H9 (cell line): ENCODE measurements at regions not wholly inside any gene's neighbourhood (a gene's known extent, or its start where the extent isn't known, plus 50 kb on each side); places are given as distances from the start of the nearest gene placed in this dataset.
A peak's percentile ranks its signal among the peaks of the same experiment; 100 is the strongest.

Experiments used
- DNase-seq: peaks from one replicate; pipeline ENCODE4 v3.0.0-alpha.2; 2017
- H2AFZ ChIP-seq: one replicate; pipeline ENCODE4 v1.6.1; 2013; ENCODE audit warnings: mild to moderate bottlenecking, low read length, control low read depth, moderate library complexity
- H2AK5ac ChIP-seq: 2 replicates; pipeline ENCODE4 v1.6.1; 2013; ENCODE audit warnings: low read length, control low read depth, mixed read lengths; ENCODE audit not compliant: insufficient read length
- H2BK120ac ChIP-seq: one replicate; pipeline ENCODE4 v1.6.1; 2013; ENCODE audit warnings: low read depth, mild to moderate bottlenecking, low read length, control low read depth, inconsistent platforms; ENCODE audit not compliant: poor library complexity, severe bottlenecking
- H2BK12ac ChIP-seq: 2 replicates; pipeline ENCODE4 v1.6.1; 2013; ENCODE audit warnings: low read length, control low read depth, mixed read lengths, low read depth; ENCODE audit not compliant: insufficient read length
- H2BK15ac ChIP-seq: 2 replicates; pipeline ENCODE4 v1.6.1; 2013; ENCODE audit warnings: low read depth, low read length, control low read depth
- H2BK20ac ChIP-seq: one replicate; pipeline ENCODE4 v1.6.1; 2013; ENCODE audit warnings: low read depth, mild to moderate bottlenecking, low read length, control low read depth, inconsistent platforms; ENCODE audit not compliant: poor library complexity, severe bottlenecking
- H2BK5ac ChIP-seq: 2 replicates; pipeline ENCODE4 v1.6.1; 2013; ENCODE audit warnings: low read length, control low read depth, mixed read lengths; ENCODE audit not compliant: insufficient read length
- H3K14ac ChIP-seq: 2 replicates; pipeline ENCODE4 v1.6.1; 2013; ENCODE audit warnings: low read length, control low read depth; ENCODE audit not compliant: insufficient read depth
- H3K18ac ChIP-seq: 2 replicates; pipeline ENCODE4 v1.6.1; 2013; ENCODE audit warnings: low read depth, mild to moderate bottlenecking, mixed read lengths, low read length, control low read depth; ENCODE audit not compliant: insufficient read length
- H3K23ac ChIP-seq: 2 replicates; pipeline ENCODE4 v1.6.1; 2013; ENCODE audit warnings: low read length, control low read depth, mixed read lengths, low read depth; ENCODE audit not compliant: insufficient read length
- H3K23me2 ChIP-seq: 2 replicates; pipeline ENCODE4 v1.6.1; 2013; ENCODE audit warnings: low read depth, mild to moderate bottlenecking, mixed read lengths, low read length, control low read depth; ENCODE audit not compliant: insufficient read length, poor library complexity, severe bottlenecking
- H3K27ac ChIP-seq: 2 replicates; pipeline ENCODE4 v1.5.1; 2013; ENCODE audit warnings: low read length, control low read depth, mixed read lengths, low read depth; ENCODE audit not compliant: insufficient read length
- H3K27me3 ChIP-seq: 2 replicates; pipeline ENCODE4 v1.6.1; 2013; ENCODE audit warnings: low read length, control low read depth, inconsistent platforms; ENCODE audit not compliant: insufficient read depth
- H3K4ac ChIP-seq: 2 replicates; pipeline ENCODE4 v1.6.1; 2013; ENCODE audit warnings: low read depth, mild to moderate bottlenecking, control low read depth, inconsistent platforms, low read length, moderate library complexity
- H3K4me1 ChIP-seq: 2 replicates; pipeline ENCODE4 v1.6.1; 2013; ENCODE audit warnings: low read length, control low read depth, inconsistent platforms; ENCODE audit not compliant: insufficient read depth
- H3K4me2 ChIP-seq: 2 replicates; pipeline ENCODE4 v1.6.1; 2013; ENCODE audit warnings: low read length, control low read depth, mixed read lengths; ENCODE audit not compliant: insufficient read length, insufficient read depth
- H3K56ac ChIP-seq: 2 replicates; pipeline ENCODE4 v1.6.1; 2013; ENCODE audit warnings: low read depth, mild to moderate bottlenecking, mixed read lengths, low read length, control low read depth; ENCODE audit not compliant: insufficient read length
- H3K79me1 ChIP-seq: 2 replicates; pipeline ENCODE4 v1.6.1; 2013; ENCODE audit warnings: low read depth, mild to moderate bottlenecking, moderate library complexity, low read length, control low read depth, inconsistent platforms; ENCODE audit not compliant: insufficient read depth, poor library complexity, severe bottlenecking
- H3K79me2 ChIP-seq: 2 replicates; pipeline ENCODE4 v1.6.1; 2013; ENCODE audit warnings: low read length, control low read depth, inconsistent platforms; ENCODE audit not compliant: insufficient read depth
- H3K9ac ChIP-seq: 2 replicates; pipeline ENCODE4 v1.6.1; 2013; ENCODE audit warnings: low read length, control low read depth, mixed read lengths; ENCODE audit not compliant: insufficient read length; ENCODE audit errors: extremely low read depth
- H3K9me3 ChIP-seq: one replicate; pipeline ENCODE4 v1.6.1; 2013; ENCODE audit warnings: low read depth, low read length, inconsistent platforms; ENCODE audit not compliant: control insufficient read depth
- H3T11ph ChIP-seq: one replicate; pipeline ENCODE4 v1.6.1; 2013; ENCODE audit warnings: mild to moderate bottlenecking, low read length, control low read depth, inconsistent platforms
- H4K20me1 ChIP-seq: one replicate; pipeline ENCODE4 v1.6.1; 2013; ENCODE audit not compliant: control insufficient read depth, insufficient read length, insufficient read depth
- H4K5ac ChIP-seq: 2 replicates; pipeline ENCODE4 v1.6.1; 2013; ENCODE audit warnings: low read depth, mild to moderate bottlenecking, mixed read lengths, low read length, control low read depth; ENCODE audit not compliant: insufficient read length
- H4K8ac ChIP-seq: replicated peaks from 2 replicates; pipeline ENCODE4 v1.6.1; 2013; ENCODE audit warnings: low read length, control low read depth, mixed read lengths, low read depth; ENCODE audit not compliant: insufficient read length
- H4K91ac ChIP-seq: 2 replicates; pipeline ENCODE4 v1.6.1; 2013; ENCODE audit warnings: low read depth, mild to moderate bottlenecking, moderate library complexity, mixed read lengths, low read length, control low read depth; ENCODE audit not compliant: insufficient read length
- H3K27ac Mint-ChIP-seq, 3 experiments: 2 replicates in 2 of 3; 3 replicates in 1 of 3; pipeline ENCODE4 v1.8.0; 2020 to 2021; ENCODE audit warnings: mixed read lengths in 3 of 3, mild to moderate bottlenecking in 1 of 3, moderate library complexity in 1 of 3
- H3K27me3 Mint-ChIP-seq: 2 replicates; pipeline ENCODE4 v1.8.0; 2021; ENCODE audit warnings: low read depth, mild to moderate bottlenecking, moderate library complexity, mixed read lengths
- H3K36me3 Mint-ChIP-seq, 3 experiments: 2 replicates in 2 of 3; 3 replicates in 1 of 3; pipeline ENCODE4 v1.8.0; 2020 to 2021; ENCODE audit warnings: low read depth in 3 of 3, mixed read lengths in 3 of 3; ENCODE audit not compliant: insufficient read depth in 1 of 3
- H3K4me1 Mint-ChIP-seq, 2 experiments: 2 replicates each; pipeline ENCODE4 v1.8.0; 2020; ENCODE audit warnings: mixed read lengths in 2 of 2
- H3K4me3 Mint-ChIP-seq, 2 experiments: 2 replicates in 1 of 2; 3 replicates in 1 of 2; pipeline ENCODE4 v1.8.0; 2020 to 2021; ENCODE audit warnings: mild to moderate bottlenecking in 2 of 2, mixed read lengths in 2 of 2, moderate library complexity in 1 of 2
- H3K9me3 Mint-ChIP-seq, 2 experiments: 2 replicates in 1 of 2; 3 replicates in 1 of 2; pipeline ENCODE4 v1.8.0; 2020; ENCODE audit warnings: mild to moderate bottlenecking in 2 of 2, mixed read lengths in 2 of 2, moderate library complexity in 1 of 2
- WGBS: extraction: QIAGEN DNeasy Blood & Tissue Kit; methylation state at CpG from one replicate; pipeline ENCODE4 v1.1.7; 2013; ENCODE audit warnings: missing lambda C conversion rate, low lambda C conversion rate, mixed read lengths; ENCODE audit not compliant: insufficient read length; ENCODE audit errors: extremely low coverage; 5-methylcytosine and 5-hydroxymethylcytosine counted together
- TF ChIP-seq, protein P1 (sequence below): fragments of 200-600 bp; sonication (generic); conservative IDR thresholded peaks from 3 replicates; pipeline ENCODE4 v1.8.0; 2021; ENCODE audit warnings: antibody characterized with exemption, mild to moderate bottlenecking

DNA sequence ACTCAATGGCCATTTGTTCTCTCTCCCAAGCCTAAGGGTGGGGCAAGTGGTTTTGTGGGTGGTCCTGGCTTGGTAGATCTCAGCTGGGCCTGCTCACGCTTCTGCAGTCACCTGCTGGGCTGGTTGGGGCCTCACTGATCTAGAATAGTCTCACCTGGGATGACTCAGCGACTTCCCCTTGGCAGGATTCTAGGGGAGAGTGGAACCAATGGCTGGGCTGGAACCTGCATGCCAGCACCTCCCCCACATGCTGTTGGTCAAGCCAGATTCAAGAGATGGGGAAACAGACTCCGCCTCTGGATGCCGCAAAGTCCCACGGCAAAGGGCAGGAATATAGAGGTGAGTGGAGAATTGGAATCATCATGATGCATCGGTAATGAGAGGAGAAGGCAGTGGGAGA lies 292.9 kb upstream of the NPVF start:
- Histone ChIP-seq H3K56ac (no peak overlapping the region), H3K9ac (no peak overlapping the region), H4K5ac (no peak overlapping the region), H4K91ac (no peak overlapping the region), H2BK12ac (no peak overlapping the region), H3K79me1 (no peaks in the 10 kb centered on the region), H3K18ac (no peak overlapping the region), H3K4me1 (no peaks in the 10 kb centered on the region; the same call in 1 of the 2 replicates), H2AFZ (no peak overlapping the region), H2BK20ac (no peak overlapping the region), H3K4ac (no peak overlapping the region), H3K79me2 (no peaks in the 10 kb centered on the region), H3K14ac (no peak overlapping the region), H3T11ph (no peak overlapping the region), H2BK120ac (no peak overlapping the region), H2BK5ac (no peak overlapping the region), H3K27me3 (no peaks in the 10 kb centered on the region), H3K27ac (no peak overlapping the region), H3K23ac (no peak overlapping the region), H2AK5ac (no peak overlapping the region), H3K9me3 (no peaks in the 10 kb centered on the region), H2BK15ac (no peak overlapping the region), H3K4me2 (no peak overlapping the region), H3K23me2 (no peaks in the 10 kb centered on the region), H4K8ac (no peak overlapping the region), H4K20me1 (no peaks in the 10 kb centered on the region)
- H3K36me3 Mint-ChIP-seq = no peaks in the 10 kb centered on the region
- H3K9me3 Mint-ChIP-seq = no peaks in the 10 kb centered on the region; a peak in 2 of 5 replicates
- no peak overlapping the region for H3K27ac Mint-ChIP-seq
- H3K4me1 Mint-ChIP-seq = peaks cover 7 to 9% of the 10 kb centered on the region in 2 experiments; a peak in 3 of 4 replicates
- DNase-seq = peak; percentile 39
- TF ChIP-seq, protein P1, sequence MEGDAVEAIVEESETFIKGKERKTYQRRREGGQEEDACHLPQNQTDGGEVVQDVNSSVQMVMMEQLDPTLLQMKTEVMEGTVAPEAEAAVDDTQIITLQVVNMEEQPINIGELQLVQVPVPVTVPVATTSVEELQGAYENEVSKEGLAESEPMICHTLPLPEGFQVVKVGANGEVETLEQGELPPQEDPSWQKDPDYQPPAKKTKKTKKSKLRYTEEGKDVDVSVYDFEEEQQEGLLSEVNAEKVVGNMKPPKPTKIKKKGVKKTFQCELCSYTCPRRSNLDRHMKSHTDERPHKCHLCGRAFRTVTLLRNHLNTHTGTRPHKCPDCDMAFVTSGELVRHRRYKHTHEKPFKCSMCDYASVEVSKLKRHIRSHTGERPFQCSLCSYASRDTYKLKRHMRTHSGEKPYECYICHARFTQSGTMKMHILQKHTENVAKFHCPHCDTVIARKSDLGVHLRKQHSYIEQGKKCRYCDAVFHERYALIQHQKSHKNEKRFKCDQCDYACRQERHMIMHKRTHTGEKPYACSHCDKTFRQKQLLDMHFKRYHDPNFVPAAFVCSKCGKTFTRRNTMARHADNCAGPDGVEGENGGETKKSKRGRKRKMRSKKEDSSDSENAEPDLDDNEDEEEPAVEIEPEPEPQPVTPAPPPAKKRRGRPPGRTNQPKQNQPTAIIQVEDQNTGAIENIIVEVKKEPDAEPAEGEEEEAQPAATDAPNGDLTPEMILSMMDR = no peak
- H3K4me3 Mint-ChIP-seq = no peak overlapping the region
- WGBS = no CpG with 5 or more reads among the region's 6 CpGs
- H3K27me3 Mint-ChIP-seq = peaks cover 4% of the 10 kb centered on the region
